Muscle of leg (tissue), 3 donors: ENCODE measurements at regions not wholly inside any gene's neighbourhood (a gene's known extent, or its start where the extent isn't known, plus 50 kb on each side); places are given as distances from the start of the nearest gene placed in this dataset.

Experiments
- DNase-seq: peaks from one replicate; pipeline ENCODE4 v3.0.0; 2013
- H3K27ac ChIP-seq: one replicate; pipeline ENCODE4 v1.5.1; 2013; ENCODE audit warnings: mild to moderate bottlenecking, low read length, control low read depth
- H3K27me3 ChIP-seq: one replicate; pipeline ENCODE4 v1.6.1; 2013; ENCODE audit warnings: low read length; ENCODE audit not compliant: control insufficient read depth, insufficient read depth
- H3K36me3 ChIP-seq: one replicate; pipeline ENCODE4 v1.6.1; 2013; ENCODE audit warnings: low read length; ENCODE audit not compliant: control insufficient read depth, insufficient read depth
- H3K4me1 ChIP-seq: one replicate; pipeline ENCODE4 v1.6.1; 2013; ENCODE audit warnings: low read length; ENCODE audit not compliant: control insufficient read depth, insufficient read depth
- H3K4me3 ChIP-seq: one replicate; pipeline ENCODE4 v1.5.1; 2013; ENCODE audit warnings: low read length, control low read depth
- H3K9me3 ChIP-seq: replicated peaks from 2 replicates; pipeline ENCODE4 v1.6.1; 2013; ENCODE audit warnings: low read depth, low read length; ENCODE audit not compliant: control insufficient read depth
- WGBS: methylation state at CpG from one replicate; pipeline ENCODE4 v1.1.5; 2013; ENCODE audit warnings: missing lambda C conversion rate; ENCODE audit not compliant: insufficient coverage; 5-methylcytosine and 5-hydroxymethylcytosine counted together

DNA sequence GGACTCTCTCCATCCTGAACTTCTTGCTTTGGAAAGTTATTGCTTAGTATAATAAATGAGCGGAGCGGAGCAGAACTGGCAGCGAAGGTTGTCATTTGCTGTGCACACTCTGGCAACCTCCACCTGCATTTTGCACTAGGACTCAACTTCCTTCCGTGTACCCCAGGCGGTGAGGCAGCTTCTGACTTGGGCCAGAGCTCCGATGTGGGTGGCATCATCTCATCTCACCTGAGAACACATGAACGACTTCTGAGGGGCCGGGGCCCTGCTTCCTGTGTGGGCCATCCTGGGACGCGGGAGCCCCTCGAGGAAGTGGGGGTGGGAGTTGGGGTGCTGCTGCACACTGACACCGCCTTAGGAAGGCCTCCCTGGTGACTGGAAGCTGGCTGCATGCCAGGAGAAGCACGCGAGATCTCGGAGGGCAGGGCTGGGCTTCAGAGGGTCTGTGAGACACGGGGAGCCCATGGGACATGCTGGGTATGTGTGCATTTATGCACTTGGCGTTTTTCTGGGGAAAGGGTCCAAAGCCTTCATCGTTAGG, 56.5 kb upstream of the COL5A1 start:
- Histone ChIP-seq H3K4me1 (peaks cover 14% of the 10 kb centered on the region), H3K36me3 (no peaks in the 10 kb centered on the region), H3K4me3 (no peak overlapping the region), H3K9me3 (no peaks in the 10 kb centered on the region), H3K27ac (no peak overlapping the region), H3K27me3 (peaks cover 2% of the 10 kb centered on the region)
- no peak for DNase-seq
- WGBS = 77% methylated on average over 17 of the region's 18 CpGs

GRCh38 chr9:134585746-134586706, 55.6 kb upstream of the COL5A1 start:
- Histone ChIP-seq H3K27ac (peak overlapping the region; percentile 65), H3K27me3 (peaks cover 2% of the 10 kb centered on the region), H3K36me3 (no peaks in the 10 kb centered on the region), H3K9me3 (no peaks in the 10 kb centered on the region), H3K4me3 (no peak overlapping the region), H3K4me1 (peaks cover 22% of the 10 kb centered on the region)
- peak; percentile 21 for DNase-seq
- 65% methylated on average over 19 of the region's 28 CpGs for WGBS

- Histone ChIP-seq H3K27ac (no peak overlapping the region), H3K27me3 (peaks cover 2% of the 10 kb centered on the region), H3K4me3 (no peak overlapping the region), H3K4me1 (peaks cover 53% of the 10 kb centered on the region), H3K9me3 (no peaks in the 10 kb centered on the region), H3K36me3 (no peaks in the 10 kb centered on the region)
- no peak for DNase-seq
- WGBS = 86% methylated on average over 4 of the region's 7 CpGs
Measured at GRCh38 chr9:134589748-134590147, 51.9 kb upstream of the COL5A1 start.

GRCh38 chr9:134590240-134591081, 51.1 kb upstream of the COL5A1 start:
- DNase-seq = no peak
- Histone ChIP-seq H3K27ac (no peak overlapping the region), H3K4me3 (no peak overlapping the region), H3K4me1 (peaks cover 50% of the 10 kb centered on the region), H3K27me3 (peaks cover 2% of the 10 kb centered on the region), H3K9me3 (no peaks in the 10 kb centered on the region), H3K36me3 (no peaks in the 10 kb centered on the region)
- whole genome bisulfite sequencing = 90% methylated on average over 18 of the region's 19 CpGs

DNA sequence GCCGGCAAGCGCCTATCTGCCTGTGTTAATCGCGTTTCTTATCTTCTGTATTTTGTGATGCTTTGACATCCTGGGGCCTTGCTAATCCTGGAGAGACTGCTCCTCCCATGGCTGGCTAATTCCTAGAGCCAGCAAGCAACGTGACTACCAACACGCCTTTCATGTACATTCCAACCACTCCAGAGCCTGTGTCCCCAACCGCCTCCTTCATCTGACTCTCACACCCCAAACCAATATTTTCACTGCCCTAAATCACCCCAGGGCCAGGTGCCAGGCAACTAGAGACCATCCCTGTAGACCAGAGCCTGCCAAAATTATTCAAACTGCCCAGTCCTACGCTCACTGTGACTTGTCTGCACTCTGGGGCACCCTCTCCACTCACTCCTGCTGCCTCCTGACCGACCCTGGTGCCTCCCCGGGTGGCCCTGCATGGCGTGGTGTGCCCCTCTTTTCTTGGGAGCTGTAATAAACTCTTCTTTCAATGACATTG, 50.5 kb upstream of the COL5A1 start:
- Histone ChIP-seq H3K9me3 (no peaks in the 10 kb centered on the region), H3K4me1 (peaks cover 43% of the 10 kb centered on the region), H3K27me3 (peaks cover under 1% of the 10 kb centered on the region), H3K4me3 (no peak overlapping the region), H3K36me3 (no peaks in the 10 kb centered on the region), H3K27ac (peak overlapping the region; percentile 78)
- DNase-seq = no peak
- WGBS = 75% methylated on average over 11 of the region's 11 CpGs

DNA sequence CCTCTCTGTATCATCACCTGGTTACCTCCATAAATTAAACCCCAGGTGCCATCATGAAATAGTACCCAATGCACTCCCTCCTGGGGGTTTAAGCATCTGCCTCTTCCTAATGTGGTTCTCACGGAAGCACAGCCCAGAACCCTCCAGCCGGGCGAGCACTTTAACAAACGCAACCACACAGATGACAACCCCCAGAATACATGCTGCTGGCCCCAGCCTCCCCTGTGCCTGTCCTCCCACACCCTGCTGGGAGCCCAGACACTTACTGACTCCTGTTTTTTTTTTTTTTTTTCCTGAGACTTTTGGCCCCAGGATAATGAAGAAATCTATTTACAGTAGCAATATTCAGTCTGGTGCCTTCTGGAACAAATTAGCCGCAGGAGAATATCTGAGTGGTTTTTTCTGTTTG, 50.0 kb upstream of the COL5A1 start:
- Histone ChIP-seq H3K4me1 (peaks cover 39% of the 10 kb centered on the region), H3K9me3 (no peaks in the 10 kb centered on the region), H3K4me3 (no peak overlapping the region), H3K27ac (peak overlapping the region; percentile 78), H3K27me3 (no peaks in the 10 kb centered on the region), H3K36me3 (no peaks in the 10 kb centered on the region)
- DNase-seq = peak; percentile 48
- WGBS = 63% methylated on average over 3 of the region's 5 CpGs
